OCI-LY1 (cell line): ENCODE measurements at regions not wholly inside any gene's neighbourhood (a gene's known extent, or its start where the extent isn't known, plus 50 kb on each side); places are given as distances from the start of the nearest gene placed in this dataset.

Source experiments
- EZH2 ChIP-seq: fragments of 200-600 bp; sonication (generic), shearing (Covaris generic); IDR thresholded peaks from 2 replicates; pipeline ENCODE4 v1.8.0; 2017; ENCODE audit warnings: borderline replicate concordance, mixed run types, mild to moderate bottlenecking, antibody characterized with exemption, low read length, moderate library complexity, mixed read lengths
- TF ChIP-seq, protein P1 (sequence below): fragments of 200-600 bp; sonication (generic), shearing (Covaris generic); IDR thresholded peaks from 2 replicates; pipeline ENCODE4 v1.5.1; 2017; ENCODE audit warnings: mild to moderate bottlenecking, antibody characterized with exemption, low read length, moderate library complexity, mixed read lengths

DNA sequence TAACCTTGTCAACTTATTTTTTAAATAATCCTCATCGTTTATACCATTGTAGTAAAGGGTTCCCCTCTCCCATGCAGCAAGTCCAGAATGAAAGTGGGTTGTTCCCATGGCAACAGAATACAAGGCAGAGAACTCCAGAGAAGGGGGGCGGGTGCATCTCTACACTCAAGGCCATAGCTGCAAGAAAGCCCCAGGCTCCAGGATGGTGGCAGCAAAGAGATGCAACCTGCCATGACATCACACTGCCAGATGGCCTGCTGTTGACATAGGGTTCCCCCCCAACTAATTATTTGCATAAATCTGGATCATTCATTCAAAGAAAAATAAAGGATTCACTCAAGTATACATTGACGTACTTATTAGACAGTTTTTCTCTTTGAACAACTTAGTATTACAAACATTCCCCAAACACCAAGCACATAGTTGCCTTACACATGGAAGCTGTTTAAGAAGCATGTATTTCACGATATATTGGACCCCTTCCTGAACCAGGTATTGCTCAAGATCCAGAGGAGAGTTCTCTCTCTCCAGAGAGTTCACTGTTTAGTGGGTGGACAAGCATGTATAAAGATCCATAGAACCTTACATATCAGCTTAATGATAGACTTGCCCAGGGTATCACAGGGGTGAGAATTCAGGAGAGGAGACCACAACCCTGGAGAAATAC lies 87.4 kb upstream of the KLF7 start:
- TF ChIP-seq, protein P1, sequence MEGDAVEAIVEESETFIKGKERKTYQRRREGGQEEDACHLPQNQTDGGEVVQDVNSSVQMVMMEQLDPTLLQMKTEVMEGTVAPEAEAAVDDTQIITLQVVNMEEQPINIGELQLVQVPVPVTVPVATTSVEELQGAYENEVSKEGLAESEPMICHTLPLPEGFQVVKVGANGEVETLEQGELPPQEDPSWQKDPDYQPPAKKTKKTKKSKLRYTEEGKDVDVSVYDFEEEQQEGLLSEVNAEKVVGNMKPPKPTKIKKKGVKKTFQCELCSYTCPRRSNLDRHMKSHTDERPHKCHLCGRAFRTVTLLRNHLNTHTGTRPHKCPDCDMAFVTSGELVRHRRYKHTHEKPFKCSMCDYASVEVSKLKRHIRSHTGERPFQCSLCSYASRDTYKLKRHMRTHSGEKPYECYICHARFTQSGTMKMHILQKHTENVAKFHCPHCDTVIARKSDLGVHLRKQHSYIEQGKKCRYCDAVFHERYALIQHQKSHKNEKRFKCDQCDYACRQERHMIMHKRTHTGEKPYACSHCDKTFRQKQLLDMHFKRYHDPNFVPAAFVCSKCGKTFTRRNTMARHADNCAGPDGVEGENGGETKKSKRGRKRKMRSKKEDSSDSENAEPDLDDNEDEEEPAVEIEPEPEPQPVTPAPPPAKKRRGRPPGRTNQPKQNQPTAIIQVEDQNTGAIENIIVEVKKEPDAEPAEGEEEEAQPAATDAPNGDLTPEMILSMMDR, result no peak
- no peak for TF ChIP-seq EZH2
